GM12874 (cell line): ENCODE measurements at regions not wholly inside any gene's neighbourhood (a gene's known extent, or its start where the extent isn't known, plus 50 kb on each side); places are given as distances from the start of the nearest gene placed in this dataset.

Source experiments
- TF ChIP-seq, protein P1 (sequence below): IDR thresholded peaks from 2 replicates; pipeline ENCODE4 v1.5.1; 2011; ENCODE audit warnings: low read depth, mild to moderate bottlenecking, control low read depth, low read length, moderate library complexity; ENCODE audit not compliant: insufficient read depth

DNA sequence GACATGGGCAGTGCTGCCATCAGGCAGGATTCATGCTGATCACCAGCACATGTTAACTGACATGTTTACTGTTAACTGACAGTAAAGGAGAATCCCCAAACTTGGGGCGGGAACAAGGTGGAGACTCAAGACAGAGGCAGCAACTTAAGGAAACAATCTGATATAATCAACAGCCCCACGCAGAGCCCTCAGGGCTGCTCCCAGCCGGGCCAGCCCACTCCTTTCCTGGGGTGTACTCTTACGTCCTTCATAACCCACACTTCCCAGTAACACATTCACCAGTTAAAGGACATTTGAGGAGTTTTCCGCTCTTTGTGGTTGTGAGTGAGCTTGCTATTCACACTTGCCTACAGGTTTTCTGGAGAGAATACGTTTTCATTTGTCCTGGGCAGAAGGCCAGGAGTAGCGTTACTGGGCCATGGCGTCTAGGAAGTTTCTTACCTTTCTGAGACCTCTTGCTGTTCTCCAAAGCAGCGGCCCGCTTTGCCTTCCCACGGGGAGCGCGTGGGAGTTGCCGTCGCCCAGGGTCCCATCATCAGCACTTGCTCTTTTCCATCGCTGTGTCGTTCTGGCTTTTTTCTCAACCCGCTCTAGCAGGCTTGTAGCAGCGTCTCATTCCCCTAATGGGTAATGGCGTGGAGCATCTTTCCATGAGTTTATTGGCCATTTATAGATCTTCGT, 56.4 kb downstream of the FOXF2 start:
- TF ChIP-seq, protein P1, sequence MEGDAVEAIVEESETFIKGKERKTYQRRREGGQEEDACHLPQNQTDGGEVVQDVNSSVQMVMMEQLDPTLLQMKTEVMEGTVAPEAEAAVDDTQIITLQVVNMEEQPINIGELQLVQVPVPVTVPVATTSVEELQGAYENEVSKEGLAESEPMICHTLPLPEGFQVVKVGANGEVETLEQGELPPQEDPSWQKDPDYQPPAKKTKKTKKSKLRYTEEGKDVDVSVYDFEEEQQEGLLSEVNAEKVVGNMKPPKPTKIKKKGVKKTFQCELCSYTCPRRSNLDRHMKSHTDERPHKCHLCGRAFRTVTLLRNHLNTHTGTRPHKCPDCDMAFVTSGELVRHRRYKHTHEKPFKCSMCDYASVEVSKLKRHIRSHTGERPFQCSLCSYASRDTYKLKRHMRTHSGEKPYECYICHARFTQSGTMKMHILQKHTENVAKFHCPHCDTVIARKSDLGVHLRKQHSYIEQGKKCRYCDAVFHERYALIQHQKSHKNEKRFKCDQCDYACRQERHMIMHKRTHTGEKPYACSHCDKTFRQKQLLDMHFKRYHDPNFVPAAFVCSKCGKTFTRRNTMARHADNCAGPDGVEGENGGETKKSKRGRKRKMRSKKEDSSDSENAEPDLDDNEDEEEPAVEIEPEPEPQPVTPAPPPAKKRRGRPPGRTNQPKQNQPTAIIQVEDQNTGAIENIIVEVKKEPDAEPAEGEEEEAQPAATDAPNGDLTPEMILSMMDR = no peak

GRCh38 chr6:1449896-1450295, 60.5 kb downstream of the FOXF2 start:
- TF ChIP-seq, protein P1 = no peak

- TF ChIP-seq, protein P1 = no peak
Observed at GRCh38 chr6:1453024-1453423, 63.6 kb downstream of the FOXF2 start.

DNA sequence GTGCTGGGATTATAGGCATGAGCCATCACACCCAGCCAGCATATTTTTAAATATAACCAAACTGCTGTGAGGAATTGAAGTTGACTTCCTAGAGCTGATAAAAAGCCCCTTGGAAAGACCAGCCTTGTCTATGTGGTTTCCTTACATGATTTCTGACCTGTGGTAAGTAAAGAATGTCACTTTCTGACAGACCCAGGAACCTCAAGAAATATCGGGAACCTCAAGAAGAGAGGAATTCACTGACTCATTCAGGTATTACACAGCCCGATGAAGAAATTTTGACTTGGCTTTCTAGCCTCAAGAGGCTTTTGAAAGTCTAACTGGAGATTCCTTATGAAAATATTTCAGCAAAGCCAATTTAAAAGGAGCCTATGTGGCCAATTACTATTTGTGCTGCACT, 71.8 kb downstream of the FOXF2 start:
- TF ChIP-seq, protein P1 = no peak

GRCh38 chr6:1461736-1462135, 72.4 kb downstream of the FOXF2 start:
- TF ChIP-seq, protein P1 = no peak

GRCh38 chr6:1463275-1463674, 73.9 kb downstream of the FOXF2 start:
- TF ChIP-seq, protein P1 = no peak

- TF ChIP-seq, protein P1 = no peak
Observed at GRCh38 chr6:1463751-1464426, 74.5 kb downstream of the FOXF2 start.
